ENCODE measurements at regions not wholly inside any gene's neighbourhood (a gene's known extent, or its start where the extent isn't known, plus 50 kb on each side); places are given as distances from the start of the nearest gene placed in this dataset.

- Histone ChIP-seq H3K4me1 (no peaks in the 10 kb centered on the region), H3K27me3 (no peaks in the 10 kb centered on the region), H3K4me3 (no peak overlapping the region), H3K36me3 (no peaks in the 10 kb centered on the region), H3K27ac (no peak overlapping the region), H3K9me3 (no peaks in the 10 kb centered on the region)
- in situ Hi-C loops (cut with MboI; ENCODE audit: low pct_ligation_motif_present in 1 of 4, low pct_unique_long_range_greater_than_20kb in 1 of 4, low sequenced_read_pairs in 3 of 4) = no loop called here
- TF ChIP-seq CTCF (IDR thresholded peaks at IDR 0.05) (no peak), POLR2AphosphoS5 (IDR thresholded peaks at IDR 0.05) (no peak), EP300 (IDR thresholded peaks at IDR 0.05; ENCODE audit: low read depth) (no peak), POLR2A (IDR thresholded peaks at IDR 0.05) (no peak)
- WGBS, 2 donors (ENCODE audit: low coverage in 1 of 2) = 80 to 89% methylated on average over 2 of the region's 2 CpGs
- DNase-seq = no peak
- intact Hi-C loops (cut with DNase I; ENCODE audit: low total_unique reads) = no loop called here
Measured at GRCh38 chr6:81669445-81669844, 83.0 kb downstream of the TENT5A start.

DNA sequence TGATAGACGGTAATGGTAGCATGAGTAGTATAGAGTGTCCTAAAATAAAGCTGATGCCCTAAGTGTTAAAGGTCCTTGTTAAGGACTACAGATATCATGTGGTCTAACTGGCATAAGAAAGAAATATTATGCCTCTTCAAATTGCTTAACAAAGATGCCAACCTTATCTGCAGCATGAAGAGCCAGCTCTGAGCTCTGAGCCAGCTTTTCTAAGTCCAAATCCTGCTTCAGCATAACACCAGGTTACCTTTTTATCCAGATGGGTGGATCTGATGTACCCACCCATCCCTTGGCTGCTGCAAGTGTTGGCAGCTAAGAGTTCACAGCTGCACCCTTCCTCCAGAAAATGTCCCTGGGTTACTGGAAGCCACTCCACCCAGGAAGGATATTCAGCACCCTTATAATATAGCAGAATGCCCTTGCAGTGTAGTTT lies 83.8 kb downstream of the TENT5A start:
- no peaks in the 10 kb centered on the region for H3K9me3 ChIP-seq
- intact Hi-C loops (cut with DNase I; ENCODE audit: low total_unique reads) (no loop called here), in situ Hi-C loops (cut with MboI; ENCODE audit: low pct_ligation_motif_present in 1 of 4, low pct_unique_long_range_greater_than_20kb in 1 of 4, low sequenced_read_pairs in 3 of 4) (no loop called here)
- H3K4me1 ChIP-seq = no peaks in the 10 kb centered on the region
- no peak for DNase-seq
- H3K27ac ChIP-seq = no peak overlapping the region
- TF ChIP-seq EP300 (IDR thresholded peaks at IDR 0.05; ENCODE audit: low read depth) = no peak
- TF ChIP-seq POLR2AphosphoS5 (IDR thresholded peaks at IDR 0.05) = no peak
- TF ChIP-seq CTCF (IDR thresholded peaks at IDR 0.05) = no peak
- no peak for TF ChIP-seq POLR2A (IDR thresholded peaks at IDR 0.05)
- 90 to 100% methylated on average over 1 of the region's 1 CpG for WGBS, 2 donors (ENCODE audit: low coverage in 1 of 2)
- no peaks in the 10 kb centered on the region for H3K27me3 ChIP-seq
- H3K4me3 ChIP-seq = no peak overlapping the region
- no peaks in the 10 kb centered on the region for H3K36me3 ChIP-seq

- no peaks in the 10 kb centered on the region for H3K4me1 ChIP-seq
- H3K27ac ChIP-seq = no peak overlapping the region
- no peak for DNase-seq
- intact Hi-C loops (cut with DNase I; ENCODE audit: low total_unique reads) = no loop called here
- H3K36me3 ChIP-seq = no peaks in the 10 kb centered on the region
- H3K27me3 ChIP-seq = no peaks in the 10 kb centered on the region
- 89% methylated on average over 1 of the region's 1 CpG; no CpG with 5 or more reads in 1 of the 2 donors for WGBS, 2 donors (ENCODE audit: low coverage in 1 of 2)
- in situ Hi-C loops (cut with MboI; ENCODE audit: low pct_ligation_motif_present in 1 of 4, low pct_unique_long_range_greater_than_20kb in 1 of 4, low sequenced_read_pairs in 3 of 4) = no loop called here
- H3K4me3 ChIP-seq = no peak overlapping the region
- TF ChIP-seq EP300 (IDR thresholded peaks at IDR 0.05; ENCODE audit: low read depth) = no peak
- no peak for TF ChIP-seq POLR2AphosphoS5 (IDR thresholded peaks at IDR 0.05)
- no peak for TF ChIP-seq POLR2A (IDR thresholded peaks at IDR 0.05)
- TF ChIP-seq CTCF (IDR thresholded peaks at IDR 0.05) = no peak
- no peaks in the 10 kb centered on the region for H3K9me3 ChIP-seq
Measured at GRCh38 chr6:81666481-81666880, 86.0 kb downstream of the TENT5A start.

DNA sequence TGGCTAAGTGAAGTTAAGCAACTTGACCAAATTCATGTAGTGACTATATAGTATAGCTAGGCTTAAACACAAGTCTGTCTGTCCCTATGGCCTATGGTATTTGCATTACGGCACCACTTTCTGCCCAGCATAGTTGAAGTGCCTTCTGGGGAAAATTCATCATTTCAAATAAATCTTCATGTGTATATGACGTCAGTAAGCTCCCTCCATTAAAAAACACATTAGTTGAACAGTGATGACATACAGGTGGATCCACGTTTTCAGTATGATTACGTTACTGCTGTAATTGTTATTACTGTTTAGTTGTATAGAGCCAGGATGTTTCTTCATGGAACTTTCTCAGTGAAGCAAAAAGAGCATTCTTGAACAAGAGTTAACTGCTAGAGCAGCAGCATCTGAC lies 96.2 kb downstream of the TENT5A start:
- 69 to 82% methylated on average over 3 to 4 of the region's 4 CpGs for WGBS, 2 donors (ENCODE audit: low coverage in 1 of 2)
- Histone ChIP-seq H3K4me1 (no peaks in the 10 kb centered on the region), H3K27ac (no peak overlapping the region), H3K4me3 (no peak overlapping the region), H3K9me3 (no peaks in the 10 kb centered on the region), H3K36me3 (no peaks in the 10 kb centered on the region), H3K27me3 (no peaks in the 10 kb centered on the region)
- intact Hi-C loops (cut with DNase I; ENCODE audit: low total_unique reads) = no loop called here
- in situ Hi-C loops (cut with MboI; ENCODE audit: low pct_ligation_motif_present in 1 of 4, low pct_unique_long_range_greater_than_20kb in 1 of 4, low sequenced_read_pairs in 3 of 4) = no loop called here
- TF ChIP-seq CTCF (IDR thresholded peaks at IDR 0.05) (no peak), EP300 (IDR thresholded peaks at IDR 0.05; ENCODE audit: low read depth) (no peak), POLR2A (IDR thresholded peaks at IDR 0.05) (no peak), POLR2AphosphoS5 (IDR thresholded peaks at IDR 0.05) (no peak)
- no peak for DNase-seq

Measured in transverse colon (tissue), 4 donors.